OCI-LY1 (cell line): ENCODE measurements at regions not wholly inside any gene's neighbourhood (a gene's known extent, or its start where the extent isn't known, plus 50 kb on each side); places are given as distances from the start of the nearest gene placed in this dataset.

Experiments used
- H2AFZ ChIP-seq: fragments of 200-600 bp; sonication (generic), shearing (Covaris generic); 2 replicates; pipeline ENCODE4 v1.6.0; 2014; ENCODE audit warnings: antibody characterized with exemption, mild to moderate bottlenecking, low read length
- H3F3A ChIP-seq: fragments of 200-600 bp; sonication (generic), shearing (Covaris generic); 2 replicates; pipeline ENCODE4 v1.6.0; 2014; ENCODE audit warnings: mild to moderate bottlenecking, antibody characterized with exemption, low read length, moderate library complexity; ENCODE audit not compliant: insufficient read depth
- H3K27ac ChIP-seq: fragments of 200-600 bp; sonication (generic); 2 replicates; pipeline ENCODE4 v1.5.1; 2014; ENCODE audit warnings: low read length, mixed run types, mild to moderate bottlenecking, low read depth; ENCODE audit not compliant: poor library complexity, severe bottlenecking
- H3K27me3 ChIP-seq: fragments of 200-600 bp; sonication (generic); 2 replicates; pipeline ENCODE4 v1.6.0; 2014; ENCODE audit warnings: antibody characterized with exemption, mild to moderate bottlenecking, low read length, moderate library complexity; ENCODE audit not compliant: insufficient read depth
- H3K36me3 ChIP-seq: fragments of 200-600 bp; sonication (generic); 2 replicates; pipeline ENCODE4 v1.6.1; 2014; ENCODE audit warnings: mild to moderate bottlenecking, antibody characterized with exemption, low read length, moderate library complexity, mixed read lengths; ENCODE audit not compliant: insufficient read depth
- H3K4me1 ChIP-seq: fragments of 200-600 bp; sonication (generic); 2 replicates; pipeline ENCODE4 v1.5.1; 2014; ENCODE audit warnings: mild to moderate bottlenecking, low read length, moderate library complexity; ENCODE audit not compliant: insufficient read depth, severe bottlenecking
- H3K4me2 ChIP-seq: fragments of 200-600 bp; sonication (generic), shearing (Covaris generic); 2 replicates; pipeline ENCODE4 v1.6.1; 2014; ENCODE audit warnings: low read length
- H3K4me3 ChIP-seq: fragments of 200-600 bp; sonication (generic); 2 replicates; pipeline ENCODE4 v1.5.1; 2014; ENCODE audit warnings: low read length, low read depth, mild to moderate bottlenecking, mixed read lengths; ENCODE audit not compliant: poor library complexity, severe bottlenecking
- H3K79me2 ChIP-seq: fragments of 200-600 bp; shearing (Covaris generic); 2 replicates; pipeline ENCODE4 v1.6.1; 2016; ENCODE audit warnings: mixed run types, low read length, mixed read lengths; ENCODE audit not compliant: insufficient read depth
- H3K9ac ChIP-seq: fragments of 200-600 bp; sonication (generic), shearing (Covaris generic); 2 replicates; pipeline ENCODE4 v1.6.1; 2014; ENCODE audit warnings: mild to moderate bottlenecking, low read length, mixed read lengths
- H3K9me2 ChIP-seq: fragments of 200-600 bp; sonication (generic), shearing (Covaris generic); 2 replicates; pipeline ENCODE4 v1.6.1; 2014; ENCODE audit warnings: low read depth, mild to moderate bottlenecking, low read length, mixed read lengths
- H3K9me3 ChIP-seq: fragments of 200-600 bp; shearing (Covaris generic); 2 replicates; pipeline ENCODE4 v1.6.1; 2014; ENCODE audit warnings: low read length, mixed read lengths
- H4K20me1 ChIP-seq: fragments of 200-600 bp; sonication (generic), shearing (Covaris generic); 2 replicates; pipeline ENCODE4 v1.6.0; 2016; ENCODE audit warnings: mild to moderate bottlenecking, low read length; ENCODE audit not compliant: insufficient read depth
- CTCF ChIP-seq: fragments of 200-600 bp; sonication (generic), shearing (Covaris generic); IDR thresholded peaks from 2 replicates; pipeline ENCODE4 v1.5.1; 2017; ENCODE audit warnings: mild to moderate bottlenecking, antibody characterized with exemption, low read length, moderate library complexity, mixed read lengths
- EZH2 ChIP-seq: fragments of 200-600 bp; sonication (generic), shearing (Covaris generic); IDR thresholded peaks from 2 replicates; pipeline ENCODE4 v1.8.0; 2017; ENCODE audit warnings: borderline replicate concordance, mixed run types, mild to moderate bottlenecking, antibody characterized with exemption, low read length, moderate library complexity, mixed read lengths

GRCh38 chr18:44626807-44627206 is 53.9 kb upstream of the SETBP1 start:
- Histone ChIP-seq H3K36me3 (no peaks in the 10 kb centered on the region), H2AFZ (no peak overlapping the region), H3K27ac (no peak overlapping the region), H3K4me1 (no peaks in the 10 kb centered on the region), H4K20me1 (no peaks in the 10 kb centered on the region), H3K4me3 (no peak overlapping the region), H3K9ac (no peak overlapping the region), H3F3A (no peaks in the 10 kb centered on the region), H3K9me3 (no peaks in the 10 kb centered on the region), H3K27me3 (no peaks in the 10 kb centered on the region; the same call in 1 of the 2 replicates), H3K9me2 (no peaks in the 10 kb centered on the region), H3K79me2 (no peaks in the 10 kb centered on the region), H3K4me2 (no peak overlapping the region)
- no peak for TF ChIP-seq EZH2
- no peak for TF ChIP-seq CTCF

GRCh38 chr18:44627280-44627679 is 53.4 kb upstream of the SETBP1 start:
- Histone ChIP-seq H3K4me2 (no peak overlapping the region), H3K27ac (no peak overlapping the region)

DNA sequence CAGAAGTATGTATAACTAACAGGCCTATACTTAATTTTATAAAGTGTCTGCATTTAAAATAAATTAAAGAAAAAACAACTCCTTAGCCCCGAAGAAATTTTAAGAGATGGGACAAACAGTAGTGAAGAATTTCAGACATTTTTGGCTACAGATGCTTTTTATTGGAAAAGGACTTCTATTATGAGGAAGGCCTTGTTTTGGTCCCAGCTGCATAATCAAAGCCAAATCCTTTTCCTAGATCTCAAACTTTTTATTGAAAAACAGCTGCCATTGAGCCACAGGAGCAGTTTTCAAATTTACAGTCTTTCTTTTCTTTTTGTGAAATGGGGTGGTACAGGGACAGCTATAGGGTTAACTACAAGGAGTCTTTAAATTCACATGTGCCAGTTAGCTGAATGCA is 51.3 kb upstream of the SETBP1 start:
- Histone ChIP-seq H3K36me3 (no peaks in the 10 kb centered on the region), H3K9me2 (no peaks in the 10 kb centered on the region), H3K9me3 (no peaks in the 10 kb centered on the region), H4K20me1 (no peaks in the 10 kb centered on the region), H3K9ac (no peak overlapping the region), H3K4me1 (no peaks in the 10 kb centered on the region), H3K79me2 (no peaks in the 10 kb centered on the region), H3K27me3 (no peaks in the 10 kb centered on the region; the same call in 1 of the 2 replicates), H2AFZ (no peak overlapping the region), H3K4me3 (no peak overlapping the region), H3K27ac (no peak overlapping the region), H3K4me2 (no peak overlapping the region), H3F3A (no peaks in the 10 kb centered on the region)
- TF ChIP-seq EZH2 (no peak), CTCF (no peak)

More at GRCh38 chr18:44627280-44627679, 53.4 kb upstream of the SETBP1 start:
- H3K4me3 ChIP-seq: no peak overlapping the region
- no peaks in the 10 kb centered on the region for H3K36me3 ChIP-seq
- H3K4me1 ChIP-seq: no peaks in the 10 kb centered on the region
- no peak for TF ChIP-seq CTCF
- TF ChIP-seq EZH2: no peak
- no peaks in the 10 kb centered on the region for H3K79me2 ChIP-seq
- no peaks in the 10 kb centered on the region for H3K9me2 ChIP-seq
- no peaks in the 10 kb centered on the region for H4K20me1 ChIP-seq
- no peak overlapping the region for H3K9ac ChIP-seq
- H3K27me3 ChIP-seq: no peaks in the 10 kb centered on the region; the same call in 1 of the 2 replicates
- H3K9me3 ChIP-seq: no peaks in the 10 kb centered on the region
- no peak overlapping the region for H2AFZ ChIP-seq
- no peaks in the 10 kb centered on the region for H3F3A ChIP-seq
